IMR-90 (cell line): ENCODE measurements at regions not wholly inside any gene's neighbourhood (a gene's known extent, or its start where the extent isn't known, plus 50 kb on each side); places are given as distances from the start of the nearest gene placed in this dataset.

Experiments
- BHLHE40 ChIP-seq: fragments of 150-350 bp; IDR thresholded peaks from 2 replicates; pipeline ENCODE4 v1.6.1; 2016; ENCODE audit warnings: mild to moderate bottlenecking, low read depth, low read length
- CEBPB ChIP-seq: IDR thresholded peaks from 2 replicates; pipeline ENCODE4 v1.6.1; 2012; ENCODE audit warnings: low read depth, low read length, improper control_type of control experiment
- CHD1 ChIP-seq: IDR thresholded peaks from 2 replicates; pipeline ENCODE4 v1.6.1; 2012; ENCODE audit warnings: low read depth, low read length, improper control_type of control experiment
- MAZ ChIP-seq: IDR thresholded peaks from 2 replicates; pipeline ENCODE4 v1.6.1; 2012; ENCODE audit warnings: low read depth, mild to moderate bottlenecking, low read length, improper control_type of control experiment, moderate library complexity, borderline replicate concordance
- POLR2A ChIP-seq: IDR thresholded peaks from 2 replicates; pipeline ENCODE4 v1.6.1; 2012; ENCODE audit warnings: mild to moderate bottlenecking, low read depth, low read length
- RAD21 ChIP-seq: IDR thresholded peaks from 2 replicates; pipeline ENCODE4 v1.6.1; 2012; ENCODE audit warnings: low read length, improper control_type of control experiment
- TF ChIP-seq, protein P1 (sequence below): conservative IDR thresholded peaks from 2 replicates; pipeline ENCODE4 v1.5.1; 2012; ENCODE audit warnings: mild to moderate bottlenecking, low read depth, low read length, improper control_type of control experiment

DNA sequence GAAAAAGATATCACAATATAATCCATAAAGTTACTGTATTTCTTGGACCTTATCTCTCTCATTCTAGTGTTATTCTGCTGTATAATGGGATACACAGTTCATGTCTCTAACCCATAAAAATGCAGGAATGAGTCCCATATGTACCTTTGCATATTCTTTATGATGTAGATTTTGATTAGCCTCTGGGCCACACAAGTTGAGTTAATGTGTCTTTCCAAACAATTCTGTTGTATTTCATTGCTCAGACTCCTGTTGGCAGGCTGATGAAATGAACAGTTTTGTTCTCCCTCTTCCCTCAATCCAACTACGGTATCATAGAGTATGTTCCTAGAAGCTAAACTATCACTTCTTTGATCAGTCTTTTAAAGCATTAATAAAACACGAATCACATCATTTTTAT is 113.2 kb upstream of the SATB2 start:
- TF ChIP-seq, protein P1, sequence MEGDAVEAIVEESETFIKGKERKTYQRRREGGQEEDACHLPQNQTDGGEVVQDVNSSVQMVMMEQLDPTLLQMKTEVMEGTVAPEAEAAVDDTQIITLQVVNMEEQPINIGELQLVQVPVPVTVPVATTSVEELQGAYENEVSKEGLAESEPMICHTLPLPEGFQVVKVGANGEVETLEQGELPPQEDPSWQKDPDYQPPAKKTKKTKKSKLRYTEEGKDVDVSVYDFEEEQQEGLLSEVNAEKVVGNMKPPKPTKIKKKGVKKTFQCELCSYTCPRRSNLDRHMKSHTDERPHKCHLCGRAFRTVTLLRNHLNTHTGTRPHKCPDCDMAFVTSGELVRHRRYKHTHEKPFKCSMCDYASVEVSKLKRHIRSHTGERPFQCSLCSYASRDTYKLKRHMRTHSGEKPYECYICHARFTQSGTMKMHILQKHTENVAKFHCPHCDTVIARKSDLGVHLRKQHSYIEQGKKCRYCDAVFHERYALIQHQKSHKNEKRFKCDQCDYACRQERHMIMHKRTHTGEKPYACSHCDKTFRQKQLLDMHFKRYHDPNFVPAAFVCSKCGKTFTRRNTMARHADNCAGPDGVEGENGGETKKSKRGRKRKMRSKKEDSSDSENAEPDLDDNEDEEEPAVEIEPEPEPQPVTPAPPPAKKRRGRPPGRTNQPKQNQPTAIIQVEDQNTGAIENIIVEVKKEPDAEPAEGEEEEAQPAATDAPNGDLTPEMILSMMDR: no peak
- TF ChIP-seq CHD1: no peak
- no peak for TF ChIP-seq CEBPB
- no peak for TF ChIP-seq POLR2A
- no peak for TF ChIP-seq BHLHE40
- TF ChIP-seq MAZ: no peak
- no peak for TF ChIP-seq RAD21
